NCI-H2029 (cell line): ENCODE measurements at regions not wholly inside any gene's neighbourhood (a gene's known extent, or its start where the extent isn't known, plus 50 kb on each side); places are given as distances from the start of the nearest gene placed in this dataset.
A peak's percentile ranks its signal among the peaks of the same experiment; 100 is the strongest.

ENCODE experiments used
- DNase-seq: peaks from one replicate; lab custom pipeline; 2025; lab: John Stamatoyannopoulos, UW

GRCh38 chr2:8197101-8197500 is 484.8 kb upstream of the ID2 start:
- no peak for DNase-seq

GRCh38 chr2:8197825-8198224 is 484.0 kb upstream of the ID2 start:
- DNase-seq, result no peak

GRCh38 chr2:8198766-8199382 is 483.0 kb upstream of the ID2 start:
- DNase-seq, result no peak

- DNase-seq, result peak; percentile 35
These were observed 479.7 kb upstream of the ID2 start for GRCh38 chr2:8202132-8202531.

- DNase-seq, result no peak
These were observed 478.5 kb upstream of the ID2 start for GRCh38 chr2:8203364-8203763.

- DNase-seq, result no peak
These were observed 477.1 kb upstream of the ID2 start for GRCh38 chr2:8204711-8205110.

GRCh38 chr2:8209494-8209893 is 472.4 kb upstream of the ID2 start:
- DNase-seq, result no peak

GRCh38 chr2:8211384-8211783 is 470.5 kb upstream of the ID2 start:
- DNase-seq, result no peak

- no peak for DNase-seq
These were observed 469.6 kb upstream of the ID2 start for GRCh38 chr2:8212239-8212638.

- no peak for DNase-seq
These were observed 467.7 kb upstream of the ID2 start for GRCh38 chr2:8214036-8214615.

- DNase-seq, result no peak
These were observed 466.5 kb upstream of the ID2 start for GRCh38 chr2:8215159-8215863.

GRCh38 chr2:8215982-8216381 is 465.9 kb upstream of the ID2 start:
- DNase-seq, result no peak

GRCh38 chr2:8216397-8216796 is 465.5 kb upstream of the ID2 start:
- no peak for DNase-seq

- DNase-seq, result no peak
These were observed 464.3 kb upstream of the ID2 start for GRCh38 chr2:8217468-8218030.

- DNase-seq, result no peak
These were observed 462.8 kb upstream of the ID2 start for GRCh38 chr2:8219096-8219495.

GRCh38 chr2:8219631-8220355 is 462.1 kb upstream of the ID2 start:
- no peak for DNase-seq

- DNase-seq, result no peak
These were observed 458.7 kb upstream of the ID2 start for GRCh38 chr2:8222979-8223694.

GRCh38 chr2:8223695-8224346 is 458.0 kb upstream of the ID2 start:
- DNase-seq, result no peak

- no peak for DNase-seq
These were observed 457.3 kb upstream of the ID2 start for GRCh38 chr2:8224347-8225190.

GRCh38 chr2:8225266-8225665 is 456.6 kb upstream of the ID2 start:
- no peak for DNase-seq

- DNase-seq, result no peak
These were observed 456.1 kb upstream of the ID2 start for GRCh38 chr2:8225798-8226197.
